ENCODE measurements at regions not wholly inside any gene's neighbourhood (a gene's known extent, or its start where the extent isn't known, plus 50 kb on each side); places are given as distances from the start of the nearest gene placed in this dataset.

DNA sequence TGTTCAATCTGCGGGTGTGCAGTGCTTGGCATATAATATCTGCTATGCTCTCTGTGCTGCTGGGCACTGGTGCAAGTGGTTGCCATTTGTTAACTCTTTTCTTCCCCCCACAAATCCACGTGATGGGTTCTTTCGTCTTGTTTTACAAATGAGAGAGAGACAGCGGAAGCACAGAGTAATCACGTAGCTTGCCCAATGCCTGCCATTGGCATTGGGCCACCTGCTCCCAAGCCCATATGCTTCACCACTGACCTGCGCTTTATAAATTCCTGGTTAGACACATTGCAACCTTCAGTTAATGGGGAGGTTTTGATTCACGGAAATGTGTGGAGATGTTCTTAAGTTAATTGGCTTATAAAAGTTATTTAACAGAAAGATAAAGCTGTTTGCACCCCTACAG is 194.8 kb upstream of the ADAMTS16 start:
- ATAC-seq: no peak
- DNase-seq: no peak
- H3K27ac Mint-ChIP-seq: no peak overlapping the region
- H3K27me3 Mint-ChIP-seq: no peaks in the 10 kb centered on the region
- no peaks in the 10 kb centered on the region for H3K9me3 Mint-ChIP-seq (ENCODE audit: low read depth)
- H3K4me3 Mint-ChIP-seq: no peak overlapping the region
- H3K4me1 Mint-ChIP-seq: no peaks in the 10 kb centered on the region
- CTCF ChIA-PET: no interaction called here
- H3K36me3 Mint-ChIP-seq: no peaks in the 10 kb centered on the region

DNA sequence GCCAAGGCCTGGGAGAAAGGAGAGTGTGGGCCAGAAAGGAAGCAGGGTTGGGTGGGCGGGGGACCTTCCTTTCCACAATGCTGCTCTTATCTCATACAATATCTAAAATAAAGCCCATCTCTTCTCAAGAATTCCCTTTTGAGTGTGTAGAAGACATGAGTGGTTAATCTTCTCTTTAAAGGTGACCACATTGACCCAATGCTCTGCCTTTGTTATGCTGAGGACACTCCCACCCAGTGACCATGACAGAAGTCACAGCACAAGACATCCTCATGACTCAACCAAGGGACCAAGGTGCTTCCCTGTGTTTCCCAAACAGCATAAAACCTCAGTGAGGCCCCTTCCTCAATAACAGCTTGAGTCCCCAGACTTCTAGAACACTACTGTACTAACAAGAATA is 193.0 kb upstream of the ADAMTS16 start:
- CTCF ChIA-PET: no interaction called here
- no peaks in the 10 kb centered on the region for H3K9me3 Mint-ChIP-seq (ENCODE audit: low read depth)
- no peaks in the 10 kb centered on the region for H3K36me3 Mint-ChIP-seq
- DNase-seq (no peak), ATAC-seq (no peak)
- H3K27me3 Mint-ChIP-seq: no peaks in the 10 kb centered on the region
- no peak overlapping the region for H3K27ac Mint-ChIP-seq
- no peak overlapping the region for H3K4me3 Mint-ChIP-seq
- no peaks in the 10 kb centered on the region for H3K4me1 Mint-ChIP-seq

DNA sequence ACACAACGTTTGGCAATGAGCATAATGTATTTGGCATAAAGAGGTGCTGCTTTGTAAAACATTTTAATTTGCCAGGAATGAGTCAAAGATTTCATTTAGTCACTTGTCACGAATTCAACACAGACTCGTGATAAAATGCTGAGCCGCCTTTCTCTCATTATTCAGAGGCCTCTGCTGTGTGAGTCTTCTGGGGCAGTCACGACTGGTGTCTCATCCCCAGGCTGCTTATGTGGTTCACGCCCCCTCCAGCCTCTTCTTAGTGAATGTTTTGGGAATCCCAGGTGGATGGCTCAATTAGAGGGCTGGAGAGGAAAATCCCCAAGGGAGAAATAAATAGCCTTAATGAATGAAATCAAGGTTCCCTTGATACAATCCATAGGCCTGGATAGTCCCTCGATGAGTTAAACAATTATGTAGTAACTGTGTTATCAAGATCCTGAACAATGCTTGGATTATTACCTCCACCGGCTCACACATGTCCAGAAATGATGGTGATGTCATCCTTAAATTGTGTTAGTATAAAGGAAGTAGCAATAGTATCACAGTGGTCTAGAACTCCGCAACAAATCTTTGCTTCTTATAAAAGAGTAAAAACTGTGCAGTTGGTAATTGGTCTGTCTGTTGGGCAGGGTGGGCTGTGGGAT is 192.1 kb upstream of the ADAMTS16 start:
- no peak overlapping the region for H3K27ac Mint-ChIP-seq
- H3K36me3 Mint-ChIP-seq: no peaks in the 10 kb centered on the region
- no peaks in the 10 kb centered on the region for H3K4me1 Mint-ChIP-seq
- CTCF ChIA-PET: no interaction called here
- no peak overlapping the region for H3K4me3 Mint-ChIP-seq
- no peaks in the 10 kb centered on the region for H3K27me3 Mint-ChIP-seq
- DNase-seq: no peak
- ATAC-seq: no peak
- H3K9me3 Mint-ChIP-seq (ENCODE audit: low read depth): no peaks in the 10 kb centered on the region

DNA sequence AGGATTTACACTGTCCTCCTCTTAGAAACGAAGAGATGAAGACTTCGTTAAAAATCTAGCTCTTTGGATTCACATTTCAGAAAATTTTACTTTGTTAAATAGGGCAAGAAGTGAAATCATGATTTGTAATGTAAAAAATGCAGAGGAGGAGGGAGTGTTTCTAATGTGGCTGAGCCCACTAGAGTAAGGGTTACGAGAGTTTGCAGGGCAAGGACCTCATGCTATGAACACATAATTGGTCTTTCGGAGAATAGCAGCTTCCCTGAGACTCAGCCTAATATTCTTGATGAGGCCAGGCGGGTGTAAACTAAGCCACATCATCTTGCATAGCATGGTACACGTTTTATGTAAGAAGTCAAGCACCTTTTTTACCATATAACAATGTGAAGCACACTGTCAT is 191.0 kb upstream of the ADAMTS16 start:
- DNase-seq: no peak
- no peaks in the 10 kb centered on the region for H3K36me3 Mint-ChIP-seq
- no peaks in the 10 kb centered on the region for H3K27me3 Mint-ChIP-seq
- no peak overlapping the region for H3K27ac Mint-ChIP-seq
- no peak overlapping the region for H3K4me3 Mint-ChIP-seq
- no peaks in the 10 kb centered on the region for H3K9me3 Mint-ChIP-seq (ENCODE audit: low read depth)
- H3K4me1 Mint-ChIP-seq: no peaks in the 10 kb centered on the region
- CTCF ChIA-PET: no interaction called here
- ATAC-seq: no peak

DNA sequence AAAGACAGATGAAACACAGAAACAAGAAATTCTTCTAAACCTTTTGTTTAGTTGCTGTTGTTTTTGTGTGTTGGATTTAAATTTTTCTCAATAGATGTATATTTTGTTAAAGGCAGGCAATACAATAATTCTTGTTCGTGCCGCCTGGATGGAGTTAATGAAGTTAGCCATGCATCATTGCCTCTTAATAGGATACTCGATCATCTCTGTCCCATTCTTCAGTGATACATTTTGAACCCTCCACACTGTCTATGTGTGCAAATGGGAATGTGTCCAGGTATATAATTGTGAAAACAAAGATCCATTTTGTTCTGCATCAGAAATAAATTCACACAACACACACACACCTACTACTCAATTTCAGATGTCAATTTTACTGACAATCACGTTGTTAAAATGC is 186.6 kb upstream of the ADAMTS16 start:
- no peaks in the 10 kb centered on the region for H3K27me3 Mint-ChIP-seq
- H3K9me3 Mint-ChIP-seq (ENCODE audit: low read depth): no peaks in the 10 kb centered on the region
- ATAC-seq (no peak), DNase-seq (no peak)
- H3K36me3 Mint-ChIP-seq: no peaks in the 10 kb centered on the region
- CTCF ChIA-PET: no interaction called here
- H3K4me1 Mint-ChIP-seq: no peaks in the 10 kb centered on the region
- no peak overlapping the region for H3K4me3 Mint-ChIP-seq
- no peak overlapping the region for H3K27ac Mint-ChIP-seq

DNA sequence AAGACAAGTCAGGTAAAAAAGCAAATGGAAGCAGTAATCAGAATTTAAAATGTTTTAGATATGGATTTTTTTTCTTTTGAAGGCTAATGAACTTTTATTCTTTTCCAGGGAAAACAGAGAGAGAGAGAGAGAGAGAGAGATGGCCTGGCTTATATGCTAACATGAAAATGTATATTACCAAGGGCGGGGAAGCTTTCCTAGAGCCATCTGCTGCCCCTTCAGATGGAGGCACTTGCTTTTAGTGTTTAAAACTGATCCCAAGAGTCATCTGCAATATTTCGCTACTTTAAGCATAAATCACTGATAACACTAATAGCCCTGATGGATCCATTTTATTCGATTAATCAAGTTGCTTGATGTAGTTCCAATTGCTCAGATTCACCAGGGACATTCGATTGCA is 186.1 kb upstream of the ADAMTS16 start:
- Mint-ChIP-seq H3K4me3 (no peak overlapping the region), H3K9me3 (ENCODE audit: low read depth) (no peaks in the 10 kb centered on the region), H3K27me3 (no peaks in the 10 kb centered on the region), H3K27ac (no peak overlapping the region), H3K4me1 (no peaks in the 10 kb centered on the region), H3K36me3 (no peaks in the 10 kb centered on the region)
- ATAC-seq (no peak), DNase-seq (no peak)
- CTCF ChIA-PET: no interaction called here

DNA sequence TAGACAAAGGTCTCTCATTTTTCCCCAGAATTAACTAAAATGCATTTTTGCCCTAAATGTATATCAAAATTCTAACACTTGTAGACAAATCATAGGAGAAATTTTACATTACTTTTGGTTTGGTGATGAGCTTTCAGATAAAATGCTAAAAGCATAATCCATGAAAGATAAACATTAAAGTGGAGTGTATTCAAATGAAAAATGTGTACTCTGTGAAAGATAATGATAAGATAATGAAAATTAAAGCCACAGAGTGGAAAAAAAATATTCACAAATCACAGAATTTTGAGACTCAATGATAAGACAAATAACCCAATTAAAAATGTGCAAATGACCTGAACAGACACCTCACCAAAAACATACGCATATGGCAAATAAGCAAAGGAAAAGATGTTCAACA is 176.9 kb upstream of the ADAMTS16 start:
- Mint-ChIP-seq H3K4me1 (no peaks in the 10 kb centered on the region), H3K9me3 (ENCODE audit: low read depth) (peaks cover 4% of the 10 kb centered on the region), H3K27me3 (no peaks in the 10 kb centered on the region), H3K4me3 (no peak overlapping the region), H3K36me3 (no peaks in the 10 kb centered on the region), H3K27ac (no peak overlapping the region)
- ATAC-seq (no peak), DNase-seq (no peak)
- CTCF ChIA-PET: no interaction called here

DNA sequence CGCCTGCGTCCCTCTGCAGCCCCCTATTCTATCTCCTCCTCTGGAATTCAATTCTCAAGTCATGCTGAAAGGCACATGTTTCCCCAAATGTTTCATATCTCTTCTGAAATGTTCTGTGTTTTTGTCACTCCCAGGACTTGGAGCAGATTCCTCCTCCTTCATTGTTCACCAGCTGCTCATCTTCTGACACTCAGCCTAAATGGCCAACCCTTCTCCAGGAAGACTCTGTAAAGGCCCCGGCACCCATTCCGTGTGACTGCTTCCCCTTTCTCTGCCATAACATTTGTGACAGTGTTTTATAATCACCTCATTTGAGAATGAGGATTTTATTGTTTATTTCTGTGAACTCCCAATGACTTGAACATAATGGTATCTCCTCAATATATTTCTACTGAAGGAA is 170.8 kb upstream of the ADAMTS16 start:
- Mint-ChIP-seq H3K27me3 (no peaks in the 10 kb centered on the region), H3K4me1 (no peaks in the 10 kb centered on the region), H3K4me3 (no peak overlapping the region), H3K27ac (no peak overlapping the region), H3K9me3 (ENCODE audit: low read depth) (peaks cover 4% of the 10 kb centered on the region), H3K36me3 (no peaks in the 10 kb centered on the region)
- DNase-seq: no peak
- CTCF ChIA-PET: no interaction called here
- ATAC-seq: no peak

DNA sequence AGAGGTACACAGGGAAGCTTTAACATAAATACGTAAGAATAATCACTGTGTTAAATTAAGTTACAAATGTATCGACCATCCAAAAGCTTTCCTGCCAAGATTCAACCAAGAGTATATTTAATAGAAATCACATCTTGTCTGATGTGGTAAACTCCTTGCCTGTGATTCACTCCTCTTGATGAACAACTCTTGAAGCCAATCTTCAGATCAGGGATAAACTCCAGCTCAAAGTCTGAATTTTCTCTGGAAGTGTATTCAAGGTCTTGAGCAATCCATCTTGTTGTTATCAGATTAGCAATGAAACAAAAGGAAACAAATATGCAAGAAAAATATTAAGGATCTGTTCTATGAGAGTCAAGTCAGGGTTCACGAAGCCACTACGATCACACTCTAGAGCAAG is 170.0 kb upstream of the ADAMTS16 start:
- Mint-ChIP-seq H3K27me3 (no peaks in the 10 kb centered on the region), H3K4me1 (no peaks in the 10 kb centered on the region), H3K9me3 (ENCODE audit: low read depth) (peaks cover 2% of the 10 kb centered on the region), H3K4me3 (no peak overlapping the region), H3K36me3 (no peaks in the 10 kb centered on the region), H3K27ac (no peak overlapping the region)
- DNase-seq (no peak), ATAC-seq (no peak)
- CTCF ChIA-PET: interaction anchor here (1.5 kb wide), 1 partner anchor 11 kb away, joined by 3 read pairs; no protein-coding TSS in a partner anchor

DNA sequence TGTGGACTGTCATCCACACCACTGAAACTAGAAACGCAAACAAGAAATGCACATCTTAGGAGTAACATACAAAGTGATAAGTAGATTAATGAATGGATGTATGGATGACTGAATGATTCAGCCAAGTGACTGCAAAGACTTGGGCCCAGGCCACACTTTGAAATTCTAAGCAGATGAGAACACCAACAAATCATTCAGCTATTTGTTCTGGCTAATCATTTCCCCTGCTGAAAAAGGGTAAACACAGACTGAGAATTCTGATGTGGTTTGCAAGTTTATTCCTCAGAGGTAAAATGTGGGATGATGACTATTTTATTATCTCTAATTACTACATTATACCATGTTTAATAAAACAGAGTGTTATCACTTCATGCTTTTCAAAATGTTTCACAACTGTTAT is 163.2 kb upstream of the ADAMTS16 start:
- CTCF ChIA-PET: no interaction called here
- DNase-seq (no peak), ATAC-seq (no peak)
- Mint-ChIP-seq H3K27ac (no peak overlapping the region), H3K4me3 (no peak overlapping the region), H3K27me3 (no peaks in the 10 kb centered on the region), H3K9me3 (ENCODE audit: low read depth) (no peaks in the 10 kb centered on the region), H3K36me3 (no peaks in the 10 kb centered on the region), H3K4me1 (no peaks in the 10 kb centered on the region)

DNA sequence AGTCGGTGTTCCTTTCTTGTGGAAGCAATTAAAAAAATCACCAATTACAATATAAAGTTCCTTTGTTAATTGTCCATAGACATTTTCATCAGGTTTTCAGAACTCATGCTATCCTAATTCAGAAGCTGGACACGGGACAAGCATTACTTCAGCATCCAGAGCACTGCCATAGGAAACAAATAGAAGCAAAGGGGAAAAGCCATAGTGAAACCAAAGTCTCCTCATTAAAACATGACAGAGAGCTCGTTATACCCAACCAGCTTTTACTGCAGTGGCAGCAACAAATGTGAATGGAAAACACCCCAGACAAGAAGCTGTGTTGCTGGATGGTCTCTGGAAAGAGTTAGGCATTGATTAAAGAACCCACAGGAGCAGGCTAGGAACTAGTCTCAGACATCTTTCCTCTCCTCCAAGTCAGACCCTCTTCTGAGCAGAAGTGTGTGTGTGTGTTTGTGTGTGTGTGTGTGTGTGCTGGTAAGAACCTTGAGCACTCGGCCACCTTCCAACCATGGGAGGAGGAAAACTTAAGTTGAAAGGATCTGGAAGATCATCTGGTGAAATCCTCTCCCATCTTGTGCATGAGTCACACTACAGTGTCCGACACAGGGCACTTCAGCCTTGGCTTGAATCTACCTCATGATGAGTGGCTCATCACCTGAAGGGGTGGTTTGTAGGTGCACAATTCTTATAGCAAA is 162.6 kb upstream of the ADAMTS16 start:
- Mint-ChIP-seq H3K9me3 (ENCODE audit: low read depth) (no peaks in the 10 kb centered on the region), H3K27ac (no peak overlapping the region), H3K36me3 (no peaks in the 10 kb centered on the region), H3K27me3 (no peaks in the 10 kb centered on the region), H3K4me1 (no peaks in the 10 kb centered on the region), H3K4me3 (no peak overlapping the region)
- no peak for DNase-seq
- CTCF ChIA-PET: no interaction called here
- no peak for ATAC-seq

DNA sequence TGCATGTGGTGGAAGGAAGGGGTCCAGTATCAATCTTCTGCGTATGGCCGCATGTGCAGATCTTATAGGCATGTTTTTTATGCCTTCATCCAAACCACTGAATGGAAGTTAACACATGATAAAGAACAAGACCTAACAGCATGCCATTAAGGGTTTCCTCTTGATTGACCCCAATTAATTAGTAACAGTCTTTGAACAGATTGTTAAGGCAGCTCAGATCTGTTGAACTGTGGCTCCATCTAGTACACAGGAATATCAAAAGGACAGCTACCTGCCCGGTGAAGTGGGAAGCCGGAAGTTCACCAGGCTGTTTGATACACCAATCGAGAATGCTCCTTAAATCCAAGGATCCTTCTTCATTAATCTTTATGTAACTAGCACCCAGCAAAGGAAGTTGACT is 159.9 kb upstream of the ADAMTS16 start:
- CTCF ChIA-PET: no interaction called here
- no peak overlapping the region for H3K4me3 Mint-ChIP-seq
- ATAC-seq: no peak
- H3K9me3 Mint-ChIP-seq (ENCODE audit: low read depth): no peaks in the 10 kb centered on the region
- H3K27me3 Mint-ChIP-seq: no peaks in the 10 kb centered on the region
- H3K36me3 Mint-ChIP-seq: no peaks in the 10 kb centered on the region
- no peaks in the 10 kb centered on the region for H3K4me1 Mint-ChIP-seq
- DNase-seq: no peak
- no peak overlapping the region for H3K27ac Mint-ChIP-seq

DNA sequence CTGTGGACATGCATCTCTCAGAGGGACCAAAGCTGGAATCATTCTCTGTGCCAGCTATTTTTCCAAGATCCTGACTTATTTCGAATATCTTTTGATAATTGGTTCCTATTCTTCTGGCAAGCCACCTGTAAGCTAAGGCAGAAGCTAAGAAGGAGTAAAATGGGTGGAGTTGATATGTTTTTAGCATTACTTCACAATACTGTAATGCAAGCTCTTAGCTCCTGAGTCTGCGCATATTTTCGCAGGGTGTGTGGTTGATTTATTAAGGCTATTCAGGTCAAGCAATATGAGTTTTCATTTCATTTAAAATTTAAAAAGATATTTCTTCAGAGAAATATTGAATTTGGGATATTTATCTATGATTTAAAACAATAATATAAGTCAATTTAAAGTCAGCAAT is 158.5 kb upstream of the ADAMTS16 start:
- H3K4me1 Mint-ChIP-seq: no peaks in the 10 kb centered on the region
- H3K27me3 Mint-ChIP-seq: no peaks in the 10 kb centered on the region
- no peak overlapping the region for H3K27ac Mint-ChIP-seq
- H3K36me3 Mint-ChIP-seq: no peaks in the 10 kb centered on the region
- no peak overlapping the region for H3K4me3 Mint-ChIP-seq
- CTCF ChIA-PET: interaction anchor here (1.0 kb wide), 1 partner anchor 11 kb away, joined by 3 read pairs; no protein-coding TSS in a partner anchor
- H3K9me3 Mint-ChIP-seq (ENCODE audit: low read depth): no peaks in the 10 kb centered on the region
- no peak for DNase-seq
- ATAC-seq: no peak

DNA sequence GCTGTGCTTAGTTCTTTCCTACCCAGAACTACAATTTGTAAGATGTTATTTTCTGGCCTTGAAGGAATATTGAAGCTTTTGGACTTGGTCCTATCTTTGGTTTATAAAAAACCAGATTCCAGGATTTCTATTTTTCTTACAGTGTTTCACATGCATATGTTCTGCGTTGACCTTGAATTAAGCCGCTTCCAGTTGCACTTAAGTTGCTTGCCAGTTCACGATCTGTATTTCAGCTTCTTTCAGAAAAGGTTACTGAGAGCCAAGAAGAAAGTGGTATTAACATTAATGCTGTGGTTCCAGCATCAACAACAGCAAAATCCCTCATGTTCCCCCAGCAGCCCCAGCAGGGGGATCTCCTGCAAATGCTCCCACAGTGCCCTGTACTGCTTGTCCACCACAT is 156.4 kb upstream of the ADAMTS16 start:
- H3K4me3 Mint-ChIP-seq: no peak overlapping the region
- H3K36me3 Mint-ChIP-seq: no peaks in the 10 kb centered on the region
- H3K27me3 Mint-ChIP-seq: no peaks in the 10 kb centered on the region
- H3K9me3 Mint-ChIP-seq (ENCODE audit: low read depth): no peaks in the 10 kb centered on the region
- DNase-seq: no peak
- H3K4me1 Mint-ChIP-seq: no peaks in the 10 kb centered on the region
- H3K27ac Mint-ChIP-seq: no peak overlapping the region
- ATAC-seq: no peak
- CTCF ChIA-PET: no interaction called here

DNA sequence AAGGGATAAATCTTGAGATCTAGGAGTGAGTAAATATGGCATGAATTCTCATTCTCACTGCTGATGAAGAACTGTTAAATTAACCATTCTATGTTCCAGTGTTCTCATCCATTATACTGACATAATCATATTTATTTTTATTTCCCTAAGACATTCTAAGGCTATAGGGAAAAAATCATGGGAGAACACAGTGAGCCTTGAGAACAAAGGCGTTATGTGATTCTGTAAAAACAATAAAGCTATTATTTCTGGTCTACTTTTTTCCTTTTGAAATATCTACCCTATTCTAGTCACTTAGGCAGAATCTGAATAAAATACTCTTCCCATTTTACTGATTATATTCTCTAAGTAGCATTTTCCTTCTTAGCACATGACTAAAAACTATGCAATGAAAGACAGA is 155.7 kb upstream of the ADAMTS16 start:
- H3K4me3 Mint-ChIP-seq: no peak overlapping the region
- no peaks in the 10 kb centered on the region for H3K27me3 Mint-ChIP-seq
- no peak for DNase-seq
- no peaks in the 10 kb centered on the region for H3K9me3 Mint-ChIP-seq (ENCODE audit: low read depth)
- H3K27ac Mint-ChIP-seq: no peak overlapping the region
- H3K36me3 Mint-ChIP-seq: no peaks in the 10 kb centered on the region
- ATAC-seq: no peak
- H3K4me1 Mint-ChIP-seq: no peaks in the 10 kb centered on the region
- CTCF ChIA-PET: no interaction called here

Measured in activated CD8-positive, alpha-beta memory T cell treated with anti-CD3 and anti-CD28 coated beads, Interleukin-2, amount 10 ng/mL, durations not matched to agents 7 days and 5 days (primary cell).